ENCODE measurements at regions not wholly inside any gene's neighbourhood (a gene's known extent, or its start where the extent isn't known, plus 50 kb on each side); places are given as distances from the start of the nearest gene placed in this dataset.

- H3K36me3 ChIP-seq (ENCODE audit: control insufficient read depth in 1 of 2, insufficient read depth in 2 of 2, low read length in 2 of 2), result no peaks in the 10 kb centered on the region
- ChIA-PET RAD21 (ENCODE audit: low non-redundant PET in 1 of 2, low total read pairs in 2 of 2, uncharacterized antibody in 2 of 2, unreplicated experiment in 2 of 2) (no interaction called here), CTCF (no interaction called here), POLR2A (no interaction called here)
- H4K20me1 ChIP-seq (ENCODE audit: insufficient read depth), result no peaks in the 10 kb centered on the region
- H3K27ac ChIP-seq (ENCODE audit: low read depth, low read length), result no peak overlapping the region
- DNase-seq (ENCODE audit: low read depth, low spot score) (no peak), ATAC-seq (no peak)
- no peaks in the 10 kb centered on the region for H3K4me1 ChIP-seq (ENCODE audit: control insufficient read depth in 1 of 2, insufficient read depth in 2 of 2, low read length in 2 of 2)
- no peaks in the 10 kb centered on the region; a peak in 1 of 4 replicates for H3K9me3 ChIP-seq (ENCODE audit: control insufficient read depth in 1 of 2, insufficient read depth in 1 of 2, low read depth in 1 of 2, low read length in 2 of 2)
- H3K9me2 ChIP-seq (ENCODE audit: insufficient read depth), result no peaks in the 10 kb centered on the region
- H3K79me2 ChIP-seq (ENCODE audit: insufficient read depth, low read length), result no peaks in the 10 kb centered on the region
- H3K4me2 ChIP-seq (ENCODE audit: low read length), result no peak overlapping the region
- H3K4me3 ChIP-seq (replicated peaks in 1 of 2; ENCODE audit: low read depth in 1 of 2, low read length in 2 of 2), result no peak overlapping the region
- intact Hi-C loops (cut with micrococcal nuclease), result no loop called here
- no peak overlapping the region for H3K9ac ChIP-seq (ENCODE audit: low read length)
- H2AFZ ChIP-seq (ENCODE audit: low read depth, low read length, poor library complexity, severe bottlenecking), result no peak overlapping the region
- no peaks in the 10 kb centered on the region for H3K27me3 ChIP-seq (ENCODE audit: insufficient read depth, low read length)
- no TSS peak for BruUV-seq (replicated peaks)
- TF ChIP-seq ZNF274 (IDR thresholded peaks at IDR 0.05; ENCODE audit: low read depth, low read length) (no peak), ZFX (IDR thresholded peaks at IDR 0.05) (no peak), SIN3A (IDR thresholded peaks at IDR 0.05; ENCODE audit: low read depth) (no peak), POLR2AphosphoS5 (IDR thresholded peaks at IDR 0.05; ENCODE audit: low read depth, low read length) (no peak), SP1 (IDR thresholded peaks at IDR 0.05; ENCODE audit: low read depth) (no peak)
Measured at GRCh38 chr13:88112526-88112925, 441.4 kb downstream of the SLITRK5 start.

- no peaks in the 10 kb centered on the region for H3K79me2 ChIP-seq (ENCODE audit: insufficient read depth, low read length)
- H3K4me3 ChIP-seq (replicated peaks in 1 of 2; ENCODE audit: low read depth in 1 of 2, low read length in 2 of 2), result no peak overlapping the region
- no peak overlapping the region for H3K4me2 ChIP-seq (ENCODE audit: low read length)
- no peak overlapping the region for H3K9ac ChIP-seq (ENCODE audit: low read length)
- DNase-seq (ENCODE audit: low read depth, low spot score), result no peak
- no peaks in the 10 kb centered on the region for H3K4me1 ChIP-seq (ENCODE audit: control insufficient read depth in 1 of 2, insufficient read depth in 2 of 2, low read length in 2 of 2)
- ATAC-seq, result no peak
- H3K9me2 ChIP-seq (ENCODE audit: insufficient read depth), result no peaks in the 10 kb centered on the region
- no peaks in the 10 kb centered on the region for H4K20me1 ChIP-seq (ENCODE audit: insufficient read depth)
- no peaks in the 10 kb centered on the region for H3K27me3 ChIP-seq (ENCODE audit: insufficient read depth, low read length)
- POLR2A ChIA-PET, result no interaction called here
- RAD21 ChIA-PET (ENCODE audit: low non-redundant PET in 1 of 2, low total read pairs in 2 of 2, uncharacterized antibody in 2 of 2, unreplicated experiment in 2 of 2), result no interaction called here
- no peaks in the 10 kb centered on the region; a peak in 1 of 4 replicates for H3K9me3 ChIP-seq (ENCODE audit: control insufficient read depth in 1 of 2, insufficient read depth in 1 of 2, low read depth in 1 of 2, low read length in 2 of 2)
- no peak overlapping the region for H2AFZ ChIP-seq (ENCODE audit: low read depth, low read length, poor library complexity, severe bottlenecking)
- intact Hi-C loops (cut with micrococcal nuclease), result no loop called here
- no TSS peak for BruUV-seq (replicated peaks)
- TF ChIP-seq SIN3A (IDR thresholded peaks at IDR 0.05; ENCODE audit: low read depth) (no peak), SRF (IDR thresholded peaks at IDR 0.05; ENCODE audit: low read depth) (no peak), SP1 (IDR thresholded peaks at IDR 0.05; ENCODE audit: low read depth) (no peak), EZH2 (IDR thresholded peaks at IDR 0.05) (no peak), JUND (IDR thresholded peaks at IDR 0.05) (no peak), CTCF (IDR thresholded peaks at IDR 0.05 in 2 of 3, conservative IDR thresholded peaks at IDR 0.05 in 1 of 3; ENCODE audit: borderline replicate concordance in 1 of 3, insufficient read depth in 1 of 3, low read depth in 2 of 3, low read length in 2 of 3) (no peak), POLR2A (IDR thresholded peaks at IDR 0.05; ENCODE audit: borderline replicate concordance, extremely low read depth, insufficient read depth, insufficient read length) (no peak), ZBTB33 (IDR thresholded peaks at IDR 0.05; ENCODE audit: extremely low read depth, insufficient replicate concordance, low read length) (no peak)
- no peak overlapping the region for H3K27ac ChIP-seq (ENCODE audit: low read depth, low read length)
- H3K36me3 ChIP-seq (ENCODE audit: control insufficient read depth in 1 of 2, insufficient read depth in 2 of 2, low read length in 2 of 2), result no peaks in the 10 kb centered on the region
- CTCF ChIA-PET, result no interaction called here
Measured at GRCh38 chr13:88115976-88116375, 444.8 kb downstream of the SLITRK5 start.

All from HCT116 (cell line).